Peyer's patch (tissue), 4 donors: ENCODE measurements at regions not wholly inside any gene's neighbourhood (a gene's known extent, or its start where the extent isn't known, plus 50 kb on each side); places are given as distances from the start of the nearest gene placed in this dataset.

ENCODE experiments used
- CTCF ChIP-seq, 6 experiments: fragments of 450-650 bp in 4 of 6; fragments of 200-600 bp in 2 of 6; sonication (generic) in 1 of 6; IDR thresholded peaks; one replicate each; pipeline ENCODE4 v1.5.1; 2017 to 2019; ENCODE audit warnings: antibody characterized with exemption in 6 of 6, mild to moderate bottlenecking in 3 of 6, moderate library complexity in 1 of 6
- POLR2A ChIP-seq, 2 donors: fragments of 450-650 bp; IDR thresholded peaks; one replicate each; pipeline ENCODE4 v1.5.1; 2017; ENCODE audit warnings: antibody characterized with exemption in 2 of 2, mild to moderate bottlenecking in 2 of 2, moderate library complexity in 2 of 2

- TF ChIP-seq CTCF (IDR thresholded peaks at IDR 0.05) (no peak), POLR2A (IDR thresholded peaks at IDR 0.05) (no peak)
These were observed 129.7 kb upstream of the SLIT3 start for GRCh38 chr5:169430671-169431070.
